GM18520 (cell line): ENCODE measurements at regions not wholly inside any gene's neighbourhood (a gene's known extent, or its start where the extent isn't known, plus 50 kb on each side); places are given as distances from the start of the nearest gene placed in this dataset.

Experiments used
- ATAC-seq: cut with Tn5 transposase; IDR thresholded peaks from one replicate; pipeline ENCODE4 v1.9.1; 2021; ENCODE audit not compliant: unreplicated experiment

DNA sequence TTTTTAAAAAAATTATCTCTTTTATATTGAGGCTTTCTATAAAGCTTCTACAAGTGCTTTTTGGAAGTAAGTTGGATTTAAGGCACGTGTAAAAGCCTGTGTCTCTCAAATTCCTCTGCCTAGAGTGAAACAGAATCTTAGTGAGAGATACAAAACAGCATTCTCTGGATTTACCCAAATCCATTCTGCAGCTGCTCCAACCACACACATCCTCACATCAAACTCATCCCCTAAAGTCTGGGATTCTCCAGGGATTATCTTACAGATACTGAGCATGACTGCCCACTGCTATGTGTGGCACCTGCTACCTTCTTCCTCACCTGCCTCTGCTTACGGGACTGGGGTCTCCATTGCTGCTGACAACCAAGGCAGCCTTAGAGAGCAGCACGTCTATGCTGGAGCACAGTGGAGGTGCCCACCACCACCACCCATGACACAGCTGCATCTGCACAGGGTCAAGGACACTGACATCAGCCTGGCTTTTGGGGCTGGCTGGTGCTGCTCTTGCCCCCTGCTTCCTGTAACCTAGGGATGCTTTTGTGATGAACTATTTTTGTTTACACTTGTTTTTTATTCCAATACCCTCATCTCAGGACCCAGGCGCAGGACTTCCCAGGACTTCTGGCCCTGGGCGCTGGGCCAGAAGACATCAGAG, 139.2 kb upstream of the NAMPT start:
- no peak for ATAC-seq

DNA sequence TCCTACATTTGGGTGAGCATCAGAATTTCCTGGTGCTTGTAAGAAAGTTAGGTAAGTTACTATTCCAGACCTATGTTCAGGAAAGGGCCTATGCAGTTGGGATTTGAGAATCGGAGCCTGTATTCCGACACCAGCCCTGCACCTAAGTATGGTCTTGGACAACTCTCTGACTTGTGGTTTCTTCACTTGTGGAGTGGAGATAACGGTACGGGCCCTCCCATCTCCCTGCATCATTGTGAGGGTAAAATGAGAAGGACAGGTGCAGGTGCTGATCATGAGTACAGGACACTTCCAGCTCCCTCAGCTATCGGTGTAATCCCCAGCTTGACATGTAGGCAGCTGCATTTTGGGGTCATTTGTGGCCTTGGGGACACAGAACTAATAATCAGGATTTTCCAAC, 138.3 kb upstream of the NAMPT start:
- no peak for ATAC-seq

DNA sequence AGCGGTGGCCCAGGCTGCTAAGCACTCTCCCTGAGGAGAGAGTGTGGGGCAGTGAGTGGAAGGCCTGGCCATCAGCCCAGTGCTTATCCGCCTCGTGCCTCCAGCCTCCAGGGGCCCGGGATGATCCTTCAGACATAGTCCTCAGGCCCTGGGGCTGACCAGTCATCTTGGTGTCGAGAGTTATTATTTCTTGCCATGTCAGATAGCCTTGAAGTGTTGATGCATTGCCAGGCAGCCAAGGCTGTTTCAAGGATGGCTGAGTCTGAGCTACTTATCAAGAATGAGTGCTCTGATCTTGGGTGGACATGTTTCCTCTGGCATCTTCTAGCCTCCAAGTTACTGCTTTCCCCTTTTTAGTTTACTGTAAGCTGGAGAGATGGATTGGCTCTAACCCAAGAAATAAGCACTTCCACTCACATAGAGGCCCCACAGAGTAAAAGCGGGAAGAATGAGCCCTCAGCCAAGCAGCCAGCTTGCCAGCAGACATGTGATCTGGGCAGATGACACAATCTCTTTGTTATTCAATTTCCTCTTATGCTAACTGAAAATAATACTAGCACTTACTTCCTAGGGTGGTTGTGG, 136.5 kb upstream of the NAMPT start:
- ATAC-seq = no peak

DNA sequence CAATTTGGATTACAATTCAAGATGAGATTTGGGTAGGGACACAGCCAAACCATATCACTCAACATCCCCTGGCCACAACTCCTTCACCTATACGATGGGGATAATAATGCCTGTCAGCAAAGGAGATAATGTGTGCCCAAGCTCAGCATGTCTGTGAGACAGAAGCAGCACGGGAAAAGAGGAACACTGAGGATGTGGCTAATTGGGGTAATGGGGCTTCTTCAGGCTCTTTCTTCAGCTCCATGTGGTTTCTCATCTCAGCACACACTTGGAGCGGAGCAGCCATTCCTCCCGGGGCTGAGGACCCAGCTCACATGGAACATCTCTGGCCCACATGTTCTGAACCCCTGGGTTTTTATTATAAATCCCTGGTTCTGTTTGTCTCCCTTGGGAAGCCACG, 136.0 kb upstream of the NAMPT start:
- ATAC-seq = no peak

DNA sequence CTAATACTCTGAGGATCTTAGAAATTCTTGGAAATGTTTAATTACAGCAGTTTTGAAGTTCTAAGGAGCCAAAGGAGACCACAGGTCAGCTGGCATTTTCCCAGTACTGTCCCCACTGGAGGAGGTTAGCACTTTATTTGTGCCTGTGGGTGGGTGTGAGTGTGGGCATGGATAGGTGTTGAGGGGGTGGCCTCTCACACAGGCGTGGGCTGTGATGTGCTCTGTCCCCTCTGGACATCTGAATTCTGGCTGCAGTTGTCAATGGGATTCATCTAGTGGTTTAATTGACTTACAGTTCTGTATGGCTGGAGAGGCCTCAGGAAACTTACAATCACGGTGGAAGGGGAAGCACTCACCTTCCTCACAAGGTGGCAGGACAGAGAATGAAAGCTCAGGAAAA, 135.4 kb upstream of the NAMPT start:
- no peak for ATAC-seq

DNA sequence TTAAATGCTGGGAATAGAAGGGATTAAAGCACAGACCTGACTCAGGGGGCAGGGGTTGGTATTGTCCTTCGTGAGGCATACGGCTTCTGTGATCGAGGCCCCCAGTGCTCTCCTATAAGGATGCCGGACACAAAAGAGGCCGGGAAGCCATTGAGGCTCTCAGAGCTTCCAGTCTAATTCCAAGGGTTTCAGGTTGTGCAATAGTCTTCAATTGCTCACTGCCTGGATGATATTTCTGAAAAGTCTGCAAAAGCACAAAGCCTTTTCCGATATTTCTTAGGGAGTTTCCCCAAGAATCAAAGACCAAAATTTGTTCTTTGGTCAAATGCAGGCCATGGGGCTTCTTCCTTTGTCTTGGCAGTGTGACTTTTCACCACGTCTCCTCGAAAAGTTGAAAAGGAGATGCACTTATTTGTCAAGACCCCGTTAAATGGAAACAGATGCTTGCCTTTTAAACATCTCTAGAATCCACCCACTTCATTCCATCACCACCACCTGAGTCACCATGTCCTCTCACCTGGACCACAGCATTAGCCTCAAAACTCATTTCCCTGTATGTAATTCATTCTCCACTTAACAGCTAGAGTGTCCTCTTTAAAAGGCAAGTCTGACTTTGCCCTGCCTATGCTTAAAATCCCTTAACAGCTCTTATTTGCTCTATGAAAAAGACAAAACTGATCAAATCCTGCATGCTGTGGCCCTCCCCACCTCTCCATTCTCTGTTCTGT, 134.8 kb upstream of the NAMPT start:
- ATAC-seq = no peak

DNA sequence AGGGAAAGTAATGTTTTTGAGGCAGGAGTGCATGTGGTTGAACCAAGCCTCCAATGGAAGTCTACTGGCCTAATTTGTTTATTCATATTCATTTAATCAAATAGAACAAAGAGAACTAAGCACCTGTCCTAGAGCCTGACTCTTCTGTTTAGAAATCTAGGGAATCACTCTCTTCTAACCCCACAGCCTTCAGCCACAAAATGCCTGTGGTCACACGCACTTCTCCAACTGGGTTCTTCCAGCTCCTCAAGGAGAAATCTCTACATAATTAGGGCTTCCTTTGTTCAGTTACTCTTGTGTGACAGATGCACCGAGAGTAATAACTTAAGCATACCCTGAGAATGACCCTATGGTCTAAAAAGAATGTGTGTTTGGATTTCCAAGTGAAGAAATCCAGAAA, 133.7 kb upstream of the NAMPT start:
- no peak for ATAC-seq

DNA sequence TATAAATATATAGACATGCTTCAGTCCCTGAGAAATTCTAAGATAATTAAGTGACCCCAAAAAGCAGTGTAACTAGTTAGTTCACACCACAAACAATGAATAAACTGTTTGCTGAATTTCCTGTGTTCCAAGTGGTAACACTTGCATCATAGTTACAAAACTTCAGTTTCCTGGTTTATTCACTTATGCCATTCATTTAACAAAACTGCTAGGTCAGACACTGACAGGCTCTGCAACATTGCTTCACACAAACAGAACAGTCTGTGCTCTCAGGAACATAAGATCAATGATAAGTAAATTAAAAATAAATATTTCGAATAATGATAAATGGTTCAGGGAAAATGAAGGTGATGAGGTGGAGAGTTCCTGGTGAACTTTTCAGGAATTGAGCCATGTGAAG, 133.3 kb upstream of the NAMPT start:
- ATAC-seq = no peak

DNA sequence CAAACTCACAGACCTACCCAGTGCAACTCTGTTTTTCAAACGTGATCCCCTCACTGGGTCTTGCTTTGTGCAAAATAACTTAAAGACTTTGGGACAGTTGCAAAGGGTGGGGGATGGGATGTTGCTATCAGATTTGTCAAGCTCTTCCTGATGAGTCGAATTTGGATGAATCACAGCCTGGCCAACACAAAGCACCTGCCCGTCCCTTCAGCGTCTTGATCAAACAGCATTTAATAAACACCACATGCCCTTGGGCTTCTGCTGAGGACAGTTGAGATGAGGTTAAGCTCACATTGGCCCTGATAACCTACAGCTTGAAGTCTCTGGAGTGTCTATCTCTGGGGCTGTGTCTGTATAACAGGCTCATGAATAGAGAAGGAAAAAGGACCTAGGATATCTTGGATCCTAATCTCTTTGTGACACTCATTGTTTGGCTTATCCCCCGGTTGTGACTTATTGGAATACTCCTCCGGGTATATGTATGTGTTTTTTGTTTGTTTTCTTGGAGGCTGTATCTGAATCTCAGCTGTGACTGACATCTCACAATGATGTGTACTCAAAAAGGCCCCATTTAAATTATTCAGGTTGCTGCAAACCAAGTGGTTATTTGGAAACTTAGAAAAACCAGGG, 132.6 kb upstream of the NAMPT start:
- ATAC-seq = no peak

DNA sequence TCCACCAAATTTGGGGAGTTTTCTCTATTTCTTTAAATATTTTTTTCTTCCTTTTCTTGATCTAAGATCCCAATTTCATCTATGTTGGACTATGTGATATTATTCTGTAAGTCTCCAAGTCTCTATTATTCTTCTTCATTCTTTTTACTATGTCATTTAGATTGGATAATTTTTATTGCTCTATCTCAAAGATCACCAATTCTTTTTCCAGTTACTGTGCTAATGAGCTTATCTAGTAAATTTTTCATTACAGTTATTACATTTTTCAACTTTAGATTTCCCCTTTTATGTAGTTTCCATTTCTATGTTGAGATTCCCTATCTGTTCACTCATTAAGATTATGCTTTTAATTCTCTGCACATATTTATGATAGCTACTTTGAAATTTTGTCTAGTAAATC, 131.6 kb upstream of the NAMPT start:
- no peak for ATAC-seq

DNA sequence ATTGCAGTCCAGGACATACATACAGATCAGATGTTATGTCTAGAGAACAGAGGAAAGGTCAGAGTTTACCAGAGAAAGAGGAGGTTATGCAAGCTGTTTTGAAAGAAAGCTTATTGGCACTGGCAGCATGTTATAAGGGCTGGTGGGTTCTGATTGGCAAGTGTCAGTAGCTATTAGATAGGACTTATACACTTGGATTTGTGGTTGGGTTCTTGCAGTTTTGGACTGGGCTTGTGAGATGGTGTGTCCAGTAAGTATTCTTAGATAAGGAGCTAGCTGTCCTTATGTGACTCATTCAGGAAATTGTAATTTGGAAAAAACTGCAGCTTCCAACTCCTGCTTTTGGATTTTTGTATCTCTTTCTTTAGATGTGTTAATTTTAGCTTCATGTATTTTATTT, 130.7 kb upstream of the NAMPT start:
- no peak for ATAC-seq

DNA sequence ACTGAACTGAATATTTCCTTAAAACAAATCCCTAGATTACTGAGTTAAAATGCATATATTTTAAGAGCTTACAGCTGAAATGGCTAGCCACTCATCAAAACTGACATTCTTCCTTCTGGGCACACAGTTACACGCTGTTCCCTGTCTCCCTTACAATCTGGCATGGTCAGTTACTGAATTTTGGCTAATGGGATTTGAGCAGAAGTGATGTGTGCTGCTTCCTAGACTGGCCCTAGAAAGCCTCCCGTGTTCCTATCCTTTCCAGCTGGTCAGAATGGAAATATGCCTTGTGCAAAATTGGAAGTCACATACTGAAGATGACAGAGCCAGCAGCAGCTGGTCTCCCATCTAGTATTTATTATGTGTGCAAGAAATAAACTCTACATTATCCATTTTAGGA, 128.7 kb upstream of the NAMPT start:
- ATAC-seq = no peak

DNA sequence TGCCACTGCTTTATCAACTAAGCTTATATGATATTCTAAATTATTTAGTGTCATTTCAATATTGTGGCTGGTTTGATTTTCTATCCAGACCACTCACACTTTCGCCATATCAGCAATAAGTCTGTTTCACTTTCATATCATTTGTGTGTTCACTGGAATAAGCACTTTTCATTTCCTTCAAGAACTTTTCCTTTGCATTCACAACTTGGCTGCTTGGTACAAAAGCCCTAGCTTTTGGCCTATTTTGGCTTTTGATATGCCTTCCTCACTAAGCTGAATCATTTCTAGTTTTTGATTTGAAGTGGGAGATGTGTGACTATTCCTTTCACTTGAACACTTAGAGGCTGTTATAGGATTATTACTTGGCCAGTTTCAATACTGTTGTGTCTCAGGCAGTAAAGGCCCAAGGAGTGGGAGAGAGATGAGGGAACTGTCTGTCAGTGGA, 120.9 kb upstream of the NAMPT start:
- ATAC-seq = peak; percentile 60

DNA sequence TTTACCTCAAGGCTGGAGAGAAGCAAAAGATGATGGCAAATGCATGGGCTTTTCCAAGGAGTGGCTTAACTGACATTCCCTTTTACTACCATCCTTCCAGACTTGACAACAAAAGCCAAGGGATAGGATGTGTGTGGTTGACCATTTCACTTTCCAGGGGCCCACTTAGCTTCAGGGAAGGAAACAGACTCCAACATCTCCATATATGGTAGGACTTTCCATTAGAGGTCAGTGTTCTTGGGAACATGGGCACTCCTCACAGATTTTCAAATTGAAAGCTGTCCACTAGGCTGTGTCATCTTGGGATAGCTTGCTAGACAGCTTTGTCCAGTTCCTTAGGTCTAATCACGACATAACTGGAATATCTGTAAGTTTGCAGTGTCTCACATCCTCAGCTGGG, 118.1 kb upstream of the NAMPT start:
- ATAC-seq = no peak

DNA sequence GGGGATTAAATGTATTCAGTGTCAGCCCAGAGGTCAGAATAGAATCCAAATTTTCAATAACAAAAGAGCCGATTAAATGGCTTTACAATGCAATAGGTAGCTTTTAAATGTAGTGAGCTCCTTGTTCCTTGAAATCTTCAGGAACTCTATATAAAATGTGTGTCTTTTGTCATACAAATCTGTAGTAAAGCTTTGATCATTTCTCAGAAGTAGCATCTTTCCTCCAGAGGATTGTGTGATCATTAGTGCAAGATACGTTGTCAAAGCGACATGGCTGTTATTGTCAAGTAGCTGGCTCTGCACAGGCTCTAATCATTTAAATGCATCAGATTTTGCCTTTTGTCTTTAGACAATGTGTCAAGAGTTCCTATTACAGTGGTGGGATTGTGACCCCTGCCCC, 116.1 kb upstream of the NAMPT start:
- ATAC-seq = no peak

DNA sequence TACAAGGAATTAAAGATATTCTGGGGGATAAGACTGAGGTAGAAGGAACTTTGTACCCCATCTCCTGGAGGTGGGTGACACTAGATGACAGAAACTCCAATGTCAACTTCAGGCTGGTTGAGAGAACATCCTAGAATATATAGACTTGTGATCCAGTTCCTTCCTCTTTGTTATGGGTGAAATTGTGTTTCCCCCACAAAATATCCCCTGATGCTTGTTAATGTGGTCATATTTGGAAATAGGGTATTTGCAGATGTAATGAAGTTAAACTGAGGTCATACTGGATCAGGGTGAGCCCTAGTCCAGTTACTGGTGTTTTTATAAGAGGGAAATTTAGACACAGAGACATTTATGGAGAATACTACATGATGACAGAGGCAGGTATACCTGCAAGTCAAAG, 114.0 kb upstream of the NAMPT start:
- ATAC-seq = no peak

DNA sequence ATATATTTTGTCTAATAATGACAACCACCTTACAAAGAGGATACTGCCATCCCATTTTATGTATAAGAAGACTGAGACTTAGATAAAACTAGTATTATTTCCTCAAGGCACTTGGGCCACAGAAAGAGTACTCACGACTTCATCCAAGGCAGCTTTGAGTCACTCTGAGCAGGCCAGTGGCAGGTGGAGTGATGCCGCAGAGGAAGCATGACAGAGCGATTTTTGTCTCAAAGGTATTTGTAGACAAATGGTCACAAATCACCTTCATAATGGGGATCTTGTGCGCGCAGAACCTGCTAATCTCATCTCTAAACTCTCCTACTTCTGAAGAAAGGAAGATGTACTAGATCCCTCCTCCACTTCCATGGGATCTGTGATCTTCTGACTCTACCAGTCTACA, 113.2 kb upstream of the NAMPT start:
- ATAC-seq = no peak

DNA sequence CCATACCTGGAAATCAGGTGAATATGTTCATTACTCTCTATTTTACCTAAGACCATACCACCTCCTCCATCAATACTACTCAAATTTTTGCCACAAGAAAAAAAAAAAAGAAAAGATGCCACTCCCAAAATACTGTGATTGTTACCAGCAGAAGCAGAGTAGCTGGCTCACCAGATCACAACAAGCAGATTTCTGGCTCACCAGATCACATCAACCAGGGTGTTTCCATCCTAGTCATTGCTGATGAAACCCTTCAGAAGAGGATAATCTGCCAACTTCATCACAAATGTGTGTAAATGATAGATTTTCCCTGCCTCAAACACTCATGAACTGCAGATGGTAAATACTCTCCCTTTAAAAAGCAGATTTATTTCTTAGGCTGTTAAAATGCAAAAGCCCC, 109.7 kb upstream of the NAMPT start:
- ATAC-seq = no peak

DNA sequence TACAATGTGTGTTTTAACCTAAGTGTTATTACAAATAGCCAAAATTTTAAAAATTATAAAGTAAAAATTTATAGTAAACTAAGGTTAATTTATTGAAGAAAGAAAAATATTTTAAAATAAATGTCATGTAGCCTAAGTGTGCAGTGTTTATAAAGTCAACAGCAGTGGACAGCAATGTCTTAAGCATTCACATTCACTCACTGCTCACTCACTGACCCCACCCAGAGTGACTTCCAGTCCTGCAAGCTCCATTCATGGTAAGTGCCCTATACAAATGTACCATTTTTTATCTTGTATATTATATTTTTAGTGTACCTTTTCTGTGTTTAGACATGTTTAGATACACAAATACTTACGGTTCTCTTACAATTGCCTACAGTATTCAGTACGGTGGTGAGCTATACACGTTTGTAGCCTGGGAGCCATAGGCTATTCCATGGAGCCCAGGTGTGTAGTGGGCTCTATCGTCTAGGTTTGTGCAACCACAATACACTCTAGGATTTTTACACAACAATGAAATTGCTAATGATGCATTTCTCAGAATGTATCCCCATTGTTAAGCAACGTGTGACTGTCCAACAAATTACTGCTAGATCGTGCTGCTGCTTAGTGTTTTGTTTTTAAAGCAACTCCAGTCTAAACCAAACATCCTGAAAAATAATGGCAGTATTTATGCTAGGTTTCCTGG, 108.9 kb upstream of the NAMPT start:
- ATAC-seq = no peak

DNA sequence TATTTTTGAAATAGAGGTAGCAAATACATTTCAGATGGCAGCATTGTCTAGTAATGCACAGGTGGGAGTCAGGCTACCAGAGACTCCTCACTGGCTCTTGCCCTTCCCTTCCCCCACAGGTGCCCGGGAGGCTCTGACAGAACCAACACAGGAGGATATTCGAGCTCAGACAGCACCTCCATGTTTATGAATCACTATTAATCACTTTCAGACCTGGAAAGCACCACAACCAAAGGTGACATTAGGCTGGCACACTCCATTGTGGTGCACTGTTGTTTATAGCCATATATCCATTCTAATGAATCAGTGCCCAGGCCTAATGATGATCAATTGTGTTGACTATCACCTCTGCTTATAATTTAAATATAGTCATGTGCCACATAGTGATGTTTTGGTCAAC, 107.8 kb upstream of the NAMPT start:
- no peak for ATAC-seq

DNA sequence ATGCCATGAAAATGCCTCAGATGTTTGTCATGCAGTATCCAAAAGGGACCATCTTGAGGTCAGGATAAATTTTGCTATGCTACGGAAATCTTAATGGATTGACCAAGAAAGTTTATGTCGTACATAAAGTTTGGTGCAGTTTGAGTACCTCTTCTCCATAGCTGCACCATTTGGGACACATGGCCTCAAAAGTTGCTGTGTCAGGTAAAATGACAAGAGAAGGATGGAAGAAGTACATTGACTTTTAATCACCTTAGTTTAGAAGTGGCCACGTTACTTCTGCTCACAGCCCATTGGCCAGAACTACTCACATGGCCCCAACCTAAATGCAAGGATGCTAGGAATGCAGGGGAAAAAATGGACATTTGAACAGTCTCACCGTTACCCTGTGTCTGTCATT, 107.4 kb upstream of the NAMPT start:
- ATAC-seq = no peak

DNA sequence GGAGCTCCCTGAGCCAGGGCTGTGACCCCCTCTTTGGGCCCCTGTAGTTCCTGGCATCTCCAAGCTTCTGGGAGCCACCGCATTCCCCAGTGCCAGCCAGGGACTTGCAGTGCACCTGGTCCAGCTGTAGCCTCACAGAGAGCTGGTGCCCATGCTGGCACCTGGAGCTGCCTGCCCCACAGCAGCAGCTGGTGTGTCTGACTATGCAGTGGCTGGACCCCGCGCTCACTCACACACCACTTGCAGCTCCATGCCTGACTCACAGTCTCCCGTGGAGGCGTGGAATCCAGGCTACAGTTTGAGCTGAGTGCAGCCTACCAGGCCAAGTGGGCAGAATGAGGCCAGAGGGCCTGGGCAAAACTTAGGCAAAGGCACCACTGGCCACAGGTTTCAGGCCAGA, 102.2 kb upstream of the NAMPT start:
- no peak for ATAC-seq
